Naive thymus-derived CD8-positive, alpha-beta T cell (primary cell): ENCODE measurements at regions not wholly inside any gene's neighbourhood (a gene's known extent, or its start where the extent isn't known, plus 50 kb on each side); places are given as distances from the start of the nearest gene placed in this dataset.
"Not testable (repeated sequence)": the region's sequence is repeated elsewhere in the genome, so short reads cannot be mapped to it uniquely, and the experiment has no call there.

ENCODE experiments used
- ATAC-seq, 2 donors: fragments of 150-1000 bp; cut with Tn5 transposase in 1 of 2; sonication (Bioruptor Pico), chemical (Tn5 transposase) in 1 of 2; 1 replicate in 1 of 2; 2 replicates in 1 of 2; pipeline ENCODE4 v1.10.0; 2021; ENCODE audit warnings: mild to moderate bottlenecking in 2 of 2, moderate library complexity in 2 of 2
- POLR2A ChIA-PET: fragments of 350-600 bp; sonication (Branson Sonifier 250); formaldehyde crosslinking; loops from one replicate; lab custom pipeline; 2021; ENCODE audit warnings: antibody characterized with exemption; lab: Charles Lee
- DNase-seq, 10 donors: peaks; one replicate each; pipeline versions ENCODE4 v3.0.0 to v3.0.0-alpha.2; 2020 to 2022
- H3K27ac Mint-ChIP-seq, 10 donors: one replicate each; pipeline ENCODE4 v1.8.0; 2020 to 2022; ENCODE audit warnings: mild to moderate bottlenecking in 10 of 10, mixed read lengths in 10 of 10, moderate library complexity in 4 of 10, inconsistent platforms in 1 of 10
- H3K27me3 Mint-ChIP-seq, 5 donors: one replicate each; pipeline ENCODE4 v1.8.0; 2021 to 2022; ENCODE audit warnings: mixed read lengths in 5 of 5
- H3K36me3 Mint-ChIP-seq, 3 donors: one replicate each; pipeline ENCODE4 v1.8.0; 2020 to 2022; ENCODE audit warnings: mixed read lengths in 3 of 3, mild to moderate bottlenecking in 2 of 3, inconsistent platforms in 1 of 3
- H3K4me1 Mint-ChIP-seq, 4 donors: one replicate each; pipeline ENCODE4 v1.8.0; 2021 to 2022; ENCODE audit warnings: mixed read lengths in 4 of 4
- H3K4me3 Mint-ChIP-seq, 10 donors: one replicate each; pipeline ENCODE4 v1.8.0; 2020 to 2022; ENCODE audit warnings: mild to moderate bottlenecking in 10 of 10, mixed read lengths in 10 of 10, moderate library complexity in 6 of 10, inconsistent platforms in 1 of 10
- H3K9me3 Mint-ChIP-seq, 9 donors: one replicate each; pipeline ENCODE4 v1.8.0; 2020 to 2022; ENCODE audit warnings: mixed read lengths in 9 of 9, mild to moderate bottlenecking in 3 of 9, inconsistent platforms in 1 of 9, moderate library complexity in 1 of 9

DNA sequence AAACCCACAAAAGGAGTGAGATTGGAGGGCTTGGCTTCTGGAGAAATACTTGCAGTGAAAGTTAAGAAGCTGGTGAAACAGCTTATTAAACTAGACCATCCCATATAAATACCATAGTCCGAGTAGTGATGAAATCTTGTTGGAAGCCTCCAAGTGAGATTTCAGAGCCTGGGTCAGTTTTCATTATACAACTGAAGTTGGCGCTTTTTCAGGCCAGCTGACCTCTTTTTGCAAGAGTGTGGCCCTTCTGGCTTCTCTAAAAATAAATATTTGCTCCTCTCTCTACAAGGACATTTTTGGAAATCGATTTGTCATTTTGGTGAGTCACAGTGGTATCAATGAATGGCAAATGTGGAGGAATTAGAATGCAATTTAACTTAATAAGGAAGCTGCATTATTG, 51.2 kb upstream of the THRB start:
- ATAC-seq (no peak), DNase-seq (no peak)
- H3K27ac Mint-ChIP-seq, result no peak overlapping the region
- H3K4me1 Mint-ChIP-seq, result no peaks in the 10 kb centered on the region
- H3K4me3 Mint-ChIP-seq, result no peak overlapping the region
- POLR2A ChIA-PET, result no interaction called here
- peaks cover 0 to 2% (median 0%) of the 10 kb centered on the region in 9 donors for H3K9me3 Mint-ChIP-seq
- no peaks in the 10 kb centered on the region for H3K27me3 Mint-ChIP-seq
- H3K36me3 Mint-ChIP-seq, result no peaks in the 10 kb centered on the region

DNA sequence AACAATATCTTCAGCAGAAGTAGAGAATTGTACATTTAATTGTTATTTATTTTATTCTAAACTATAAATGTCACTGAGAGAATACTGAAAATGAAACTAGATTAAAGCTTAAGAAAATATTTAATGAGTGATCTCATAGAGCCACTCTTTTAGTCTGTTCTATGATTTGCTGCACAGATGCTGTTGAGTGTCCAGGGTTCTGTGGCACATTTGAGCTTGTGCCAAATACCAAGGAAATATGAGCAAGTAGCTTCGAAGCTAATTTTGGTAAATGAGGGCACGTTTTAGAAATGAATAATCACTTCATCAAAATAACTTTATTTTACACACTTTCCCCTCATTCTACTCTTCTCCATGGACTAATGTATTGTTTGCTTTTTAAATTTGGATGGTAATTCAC, 53.6 kb upstream of the THRB start:
- POLR2A ChIA-PET, result no interaction called here
- peaks cover 0 to 7% (median 0%) of the 10 kb centered on the region in 9 donors for H3K9me3 Mint-ChIP-seq
- no peaks in the 10 kb centered on the region for H3K27me3 Mint-ChIP-seq
- no peaks in the 10 kb centered on the region for H3K4me1 Mint-ChIP-seq
- H3K27ac Mint-ChIP-seq, result no peak overlapping the region
- H3K4me3 Mint-ChIP-seq, result no peak overlapping the region
- DNase-seq (no peak), ATAC-seq (no peak)
- H3K36me3 Mint-ChIP-seq, result no peaks in the 10 kb centered on the region

DNA sequence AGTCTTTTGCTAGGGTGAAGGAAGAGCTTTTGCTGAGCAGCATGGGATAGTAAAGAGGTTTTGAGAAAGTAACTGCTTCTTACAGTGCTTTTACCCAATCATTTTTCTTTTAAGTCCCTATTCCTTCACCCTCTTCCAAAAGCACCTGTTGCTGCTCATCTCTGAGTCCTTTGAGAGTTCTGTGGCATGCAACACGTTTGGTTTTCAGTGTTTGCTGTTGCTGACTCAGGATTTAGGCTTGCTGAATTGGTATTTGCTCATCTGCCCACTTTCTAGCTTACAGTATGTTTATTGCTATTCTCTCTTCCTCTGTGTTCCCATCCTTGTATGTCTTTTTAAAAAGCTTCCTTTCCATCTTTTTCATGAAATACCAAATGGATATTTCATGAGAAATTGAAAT, 55.9 kb upstream of the THRB start:
- Mint-ChIP-seq H3K36me3 (no peaks in the 10 kb centered on the region), H3K4me3 (no peak overlapping the region), H3K4me1 (no peaks in the 10 kb centered on the region), H3K9me3 (peaks cover 0 to 7% (median 0%) of the 10 kb centered on the region in 9 donors), H3K27ac (no peak overlapping the region), H3K27me3 (no peaks in the 10 kb centered on the region)
- DNase-seq, result no peak
- ATAC-seq, result no peak
- POLR2A ChIA-PET, result no interaction called here

DNA sequence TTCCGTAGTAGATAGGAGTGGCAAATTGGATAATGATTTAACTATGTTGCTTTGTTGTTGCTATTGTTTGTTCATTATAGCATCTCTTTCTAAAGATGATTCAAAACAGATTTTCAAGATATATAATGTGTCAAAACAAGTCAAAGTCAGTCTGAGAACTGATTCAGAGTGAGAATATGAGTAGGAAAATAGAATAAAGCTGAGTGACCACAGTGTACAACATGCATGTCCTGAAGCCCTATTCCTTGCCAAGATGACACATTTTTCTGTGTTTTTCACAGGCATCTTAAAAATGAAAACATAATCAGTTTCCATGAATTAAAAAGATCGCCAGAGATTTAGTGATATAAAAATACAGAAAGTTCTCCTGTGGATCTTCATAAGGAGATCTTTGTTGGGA, 57.0 kb upstream of the THRB start:
- Mint-ChIP-seq H3K9me3 (peaks cover 0 to 7% (median 0%) of the 10 kb centered on the region in 9 donors), H3K4me1 (no peaks in the 10 kb centered on the region), H3K36me3 (no peaks in the 10 kb centered on the region), H3K27me3 (no peaks in the 10 kb centered on the region), H3K4me3 (no peak overlapping the region), H3K27ac (no peak overlapping the region)
- POLR2A ChIA-PET, result no interaction called here
- DNase-seq, result no peak
- no peak for ATAC-seq

DNA sequence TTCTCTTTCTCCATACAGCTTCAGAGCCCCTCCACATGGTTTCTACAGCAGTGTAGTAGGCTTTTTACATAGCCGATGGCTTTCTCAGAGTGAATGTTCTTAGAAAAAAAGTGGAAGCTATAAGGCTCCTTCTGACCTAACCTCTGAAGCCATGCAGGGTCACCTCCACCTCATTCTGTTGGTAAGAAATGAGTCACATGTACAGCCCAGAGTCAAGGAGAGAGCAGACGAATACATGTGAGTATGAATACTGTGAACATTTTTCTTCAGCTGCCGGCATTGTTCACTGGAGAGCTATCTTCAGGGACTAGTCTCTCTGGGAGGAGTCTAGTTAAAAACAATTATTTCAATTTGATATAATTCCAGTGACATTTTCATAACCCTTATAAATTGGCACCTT, 68.2 kb upstream of the THRB start:
- DNase-seq, result no peak
- Mint-ChIP-seq H3K36me3 (no peaks in the 10 kb centered on the region), H3K27ac (no peak overlapping the region), H3K4me3 (no peak overlapping the region), H3K27me3 (peaks cover 0 to 3% (median 0%) of the 10 kb centered on the region in 5 donors), H3K4me1 (no peaks in the 10 kb centered on the region), H3K9me3 (peaks cover 2 to 25% (median 7%) of the 10 kb centered on the region in 9 donors)
- POLR2A ChIA-PET, result no interaction called here
- ATAC-seq, result no peak

DNA sequence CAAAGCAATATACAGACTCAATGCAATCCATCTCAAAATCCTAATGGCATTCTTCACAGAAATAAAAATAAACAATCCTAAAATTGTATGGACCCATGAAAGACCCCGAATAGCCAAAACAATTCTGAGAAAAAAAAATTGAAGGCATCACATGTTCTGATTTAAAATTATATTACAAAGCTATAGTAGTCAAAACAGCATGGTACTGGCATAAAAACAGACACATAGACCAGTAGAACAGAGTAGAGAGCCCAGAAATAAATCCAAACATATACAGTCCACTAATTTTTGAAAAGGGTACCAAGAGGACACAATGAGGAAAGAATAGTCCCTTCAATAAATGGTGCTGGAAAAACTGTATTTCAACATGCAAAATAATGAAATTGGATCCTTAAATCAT, 70.4 kb upstream of the THRB start:
- Mint-ChIP-seq H3K4me3 (no peak overlapping the region), H3K27me3 (peaks cover 0 to 3% (median 0%) of the 10 kb centered on the region in 5 donors), H3K36me3 (no peaks in the 10 kb centered on the region), H3K4me1 (no peaks in the 10 kb centered on the region), H3K27ac (no peak overlapping the region), H3K9me3 (peaks cover 2 to 41% (median 17%) of the 10 kb centered on the region in 9 donors)
- no peak for DNase-seq
- ATAC-seq, result no peak
- POLR2A ChIA-PET, result no interaction called here

DNA sequence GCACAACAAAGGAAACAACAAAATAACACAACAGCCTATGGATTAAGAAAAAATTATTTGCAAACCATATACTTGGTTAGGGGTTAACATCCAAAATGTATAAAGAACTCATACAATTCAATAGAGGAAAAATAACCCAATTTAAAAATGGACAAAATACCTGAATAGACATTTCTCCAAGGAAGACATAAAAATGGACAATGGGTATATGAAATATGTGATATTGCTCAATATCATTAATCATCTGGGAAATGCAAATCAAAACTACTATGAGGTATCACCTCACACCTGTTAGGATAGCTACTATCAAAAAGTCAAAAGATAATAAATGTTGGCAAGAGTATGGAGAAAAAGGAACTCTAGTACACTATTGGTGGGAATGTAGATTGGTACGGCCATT, 71.0 kb upstream of the THRB start:
- H3K27ac Mint-ChIP-seq, result no peak overlapping the region
- POLR2A ChIA-PET, result no interaction called here
- H3K27me3 Mint-ChIP-seq, result peaks cover 0 to 3% (median 0%) of the 10 kb centered on the region in 5 donors
- no peaks in the 10 kb centered on the region for H3K4me1 Mint-ChIP-seq
- DNase-seq (no peak), ATAC-seq (no peak)
- no peaks in the 10 kb centered on the region for H3K36me3 Mint-ChIP-seq
- no peak overlapping the region for H3K4me3 Mint-ChIP-seq
- peaks cover 2 to 43% (median 18%) of the 10 kb centered on the region in 9 donors for H3K9me3 Mint-ChIP-seq

DNA sequence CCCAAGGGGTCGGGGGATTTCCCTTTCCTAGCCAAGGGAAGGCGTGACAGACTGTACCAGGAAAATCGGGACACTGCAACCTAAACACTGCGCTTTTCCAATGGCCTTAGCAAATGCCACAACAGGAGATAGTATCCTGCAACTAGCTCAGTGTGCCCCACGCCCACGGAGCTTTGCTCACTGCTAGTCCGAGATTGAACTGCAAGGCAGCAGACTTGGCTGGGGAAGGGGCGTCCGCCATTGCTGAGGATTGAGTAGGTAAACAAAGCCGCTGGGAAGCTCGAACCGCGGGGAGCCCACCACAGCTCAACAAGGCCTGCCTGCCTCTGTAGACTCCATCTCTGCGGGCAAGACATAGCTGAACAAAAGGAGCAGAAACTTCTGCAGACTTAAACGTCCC, 72.3 kb upstream of the THRB start:
- no peak for ATAC-seq
- Mint-ChIP-seq H3K4me3 (no peak overlapping the region), H3K27ac (no peak overlapping the region), H3K4me1 (no peaks in the 10 kb centered on the region), H3K27me3 (peaks cover 0 to 3% (median 0%) of the 10 kb centered on the region in 5 donors), H3K36me3 (no peaks in the 10 kb centered on the region), H3K9me3 (peaks cover 6 to 43% (median 21%) of the 10 kb centered on the region in 9 donors)
- DNase-seq, result peak in 1 of 10 donors; percentile 0
- POLR2A ChIA-PET, result no interaction called here

DNA sequence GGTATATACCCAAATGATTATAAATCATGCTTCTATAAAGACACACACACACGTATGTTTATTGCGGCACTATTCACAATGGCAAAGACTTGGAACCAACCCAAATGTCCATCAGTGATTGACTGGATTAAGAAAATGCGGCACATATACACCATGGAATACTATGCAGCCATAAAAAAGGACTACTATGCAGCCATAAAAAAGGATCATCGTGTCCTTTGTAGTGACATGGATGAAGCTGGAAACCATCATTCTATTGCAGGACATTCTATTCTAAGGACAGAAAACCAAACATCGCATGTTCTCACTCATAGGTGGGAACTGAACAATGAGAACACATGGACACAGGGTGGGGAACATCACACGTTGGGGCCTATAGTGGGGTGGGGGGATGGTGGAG, 77.8 kb upstream of the THRB start:
- peaks cover 0 to 34% (median 22%) of the 10 kb centered on the region in 9 donors for H3K9me3 Mint-ChIP-seq
- H3K36me3 Mint-ChIP-seq, H3K4me1 Mint-ChIP-seq, H3K27me3 Mint-ChIP-seq, DNase-seq, ATAC-seq, H3K27ac Mint-ChIP-seq, POLR2A ChIA-PET, H3K4me3 Mint-ChIP-seq: not testable (repeated sequence)

DNA sequence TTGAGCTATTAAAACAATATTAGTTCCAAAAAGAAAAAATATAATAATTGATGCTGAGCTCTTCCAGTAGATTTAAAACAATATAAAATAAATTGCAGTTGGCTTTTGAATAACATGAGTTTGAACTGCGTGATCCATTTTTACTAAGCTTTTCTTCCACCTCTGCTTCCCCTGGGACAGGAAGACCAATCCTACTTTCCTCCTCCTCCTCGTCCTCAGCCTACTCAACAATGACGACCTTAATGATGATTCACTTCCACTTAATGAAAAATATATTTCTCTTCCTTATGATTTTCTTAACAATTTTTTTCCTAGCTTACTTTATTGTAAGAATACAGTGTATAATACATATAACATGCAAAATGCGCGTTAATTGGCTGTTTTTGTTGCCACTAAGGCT, 78.9 kb upstream of the THRB start:
- Mint-ChIP-seq H3K4me1 (no peaks in the 10 kb centered on the region), H3K27me3 (no peaks in the 10 kb centered on the region), H3K9me3 (peaks cover 4 to 34% (median 19%) of the 10 kb centered on the region in 9 donors), H3K27ac (no peak overlapping the region), H3K4me3 (no peak overlapping the region), H3K36me3 (no peaks in the 10 kb centered on the region)
- no peak for DNase-seq
- POLR2A ChIA-PET, result no interaction called here
- ATAC-seq, result no peak

DNA sequence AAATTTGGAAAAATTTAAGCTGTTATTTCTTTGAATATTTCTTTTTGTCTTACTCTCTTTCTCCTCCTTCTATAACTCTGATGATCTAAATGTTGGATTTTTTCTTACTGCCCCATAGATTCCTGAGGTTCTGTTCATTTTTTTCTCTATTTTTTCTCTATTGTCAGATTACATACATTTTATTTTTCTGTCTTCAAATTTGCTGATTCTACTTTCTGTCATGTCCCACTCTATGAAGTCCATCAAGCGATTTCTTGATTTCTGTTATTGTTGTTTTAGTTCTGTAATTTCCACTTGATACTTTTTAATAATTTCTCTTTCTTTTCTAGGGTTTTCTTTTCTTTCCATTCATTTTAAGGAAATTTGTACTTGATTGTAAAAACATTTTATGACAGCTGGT, 83.7 kb upstream of the THRB start:
- Mint-ChIP-seq H3K9me3 (peaks cover 0 to 11% (median 7%) of the 10 kb centered on the region in 9 donors), H3K36me3 (no peaks in the 10 kb centered on the region)
- POLR2A ChIA-PET, result no interaction called here

DNA sequence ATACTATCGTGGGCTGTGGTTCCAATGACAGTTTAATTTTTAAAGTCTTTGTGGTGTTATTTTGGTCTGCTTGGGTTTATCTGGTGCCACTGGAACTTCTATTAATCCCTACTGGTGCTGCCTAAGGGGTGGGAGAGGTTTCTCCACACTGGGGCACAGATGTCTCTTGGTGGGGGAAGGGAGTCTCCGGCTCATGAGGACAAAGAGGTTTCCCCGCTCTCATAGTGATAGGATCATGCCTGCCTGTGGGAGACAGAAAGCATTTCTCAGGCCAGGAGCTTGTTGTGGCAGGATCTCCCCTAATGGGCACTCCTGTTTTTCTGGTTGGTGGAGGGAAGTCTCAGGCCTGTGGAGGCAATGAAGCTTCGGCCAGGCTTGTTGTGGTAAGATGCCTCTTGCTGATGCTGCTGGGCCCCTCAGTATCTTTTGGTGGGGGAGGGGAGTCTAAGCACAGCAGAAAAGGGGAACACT, 84.3 kb upstream of the THRB start:
- Mint-ChIP-seq H3K27me3 (peaks cover 0 to 11% (median 0%) of the 10 kb centered on the region in 5 donors), H3K27ac (no peak overlapping the region), H3K4me3 (no peak overlapping the region), H3K36me3 (no peaks in the 10 kb centered on the region), H3K9me3 (peaks cover 0 to 11% (median 5%) of the 10 kb centered on the region in 9 donors), H3K4me1 (no peaks in the 10 kb centered on the region)
- DNase-seq (no peak), ATAC-seq (no peak)
- POLR2A ChIA-PET, result no interaction called here

More for the DNA sequence above, 83.7 kb upstream of the THRB start:
- DNase-seq, result no peak
- H3K27me3 Mint-ChIP-seq, result peaks cover 0 to 10% (median 0%) of the 10 kb centered on the region in 5 donors
- ATAC-seq, result no peak
- H3K27ac Mint-ChIP-seq, result no peak overlapping the region
- H3K4me1 Mint-ChIP-seq, result no peaks in the 10 kb centered on the region
- H3K4me3 Mint-ChIP-seq, result no peak overlapping the region

DNA sequence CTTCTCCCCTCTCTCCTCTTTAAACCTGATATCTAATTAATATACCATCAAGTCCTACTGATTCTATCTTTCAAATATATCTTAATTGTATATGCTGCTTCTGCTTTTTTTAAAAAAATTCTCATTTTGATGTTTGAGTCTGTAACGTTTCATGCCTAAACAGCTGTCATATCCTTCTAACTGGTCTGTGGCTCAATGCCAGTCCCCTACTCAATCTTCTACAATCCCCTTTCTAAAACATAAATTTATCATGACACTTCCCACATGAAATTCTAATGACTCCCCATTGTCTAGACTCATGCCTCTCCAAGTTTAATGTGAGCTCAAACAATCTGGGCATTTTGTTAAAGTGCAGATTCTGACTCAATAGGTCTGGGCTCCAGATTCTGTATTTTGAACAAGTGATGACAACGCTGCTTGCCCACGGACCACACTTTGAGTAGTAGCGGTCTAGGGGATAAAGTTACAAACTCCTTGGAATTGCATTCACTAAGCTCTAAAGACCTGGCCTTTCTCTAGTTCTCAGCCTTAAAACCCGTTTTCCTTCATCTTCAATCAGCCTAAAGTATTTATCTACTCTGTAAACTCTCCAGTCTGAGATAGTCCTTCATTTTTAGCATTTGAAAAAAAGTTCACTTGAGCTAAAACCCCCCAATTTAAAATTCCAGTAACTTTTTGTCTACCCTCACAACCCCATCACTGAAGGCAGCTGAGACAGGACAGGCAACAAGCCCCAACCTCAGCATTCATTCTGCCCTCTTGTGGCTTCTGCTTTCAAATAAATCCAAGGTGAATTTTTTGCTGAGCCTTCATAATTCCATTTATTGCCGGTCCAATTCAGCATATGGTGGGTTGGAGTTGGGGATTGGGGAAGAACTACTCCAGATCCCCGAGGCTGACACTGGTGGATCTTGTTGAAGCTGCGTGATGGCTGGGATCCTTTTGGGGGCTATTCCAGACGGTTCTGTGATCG, 88.1 kb upstream of the THRB start:
- no peak for ATAC-seq
- Mint-ChIP-seq H3K9me3 (peaks cover 0 to 9% (median 3%) of the 10 kb centered on the region in 9 donors), H3K27me3 (peaks cover 0 to 13% (median 1%) of the 10 kb centered on the region in 5 donors), H3K27ac (no peak overlapping the region), H3K36me3 (no peaks in the 10 kb centered on the region), H3K4me1 (no peaks in the 10 kb centered on the region), H3K4me3 (no peak overlapping the region)
- no peak for DNase-seq
- POLR2A ChIA-PET, result no interaction called here
